Panc1 (cell line): ENCODE measurements at regions not wholly inside any gene's neighbourhood (a gene's known extent, or its start where the extent isn't known, plus 50 kb on each side); places are given as distances from the start of the nearest gene placed in this dataset.

Experiments used
- ATAC-seq: fragments of 200-7000 bp; cut with Tn5 transposase; 2 replicates; pipeline ENCODE4 v1.9.1; 2020; ENCODE audit warnings: mild to moderate bottlenecking, moderate library complexity
- BruUV-seq: library from RNA; stranded (reverse); fragments of 400-500 nt; replicated peaks from 2 replicates; lab custom pipeline; 2021; lab: Mats Ljungman, UMichigan
- CTCF ChIA-PET: fragments of 300-600 bp; sonication (Branson Sonifier 250); formaldehyde crosslinking; loops from one replicate; lab custom pipeline; 2022; ENCODE audit warnings: antibody characterized with exemption; lab: Charles Lee
- POLR2A ChIA-PET: fragments of 300-600 bp; sonication (Branson Sonifier 250); formaldehyde crosslinking; loops from one replicate; lab custom pipeline; 2022; ENCODE audit warnings: antibody characterized with exemption; lab: Charles Lee
- DNase-seq: peaks from one replicate; pipeline ENCODE4 v3.0.0-alpha.2; 2010; ENCODE audit warnings: low read depth, low spot score
- H3K27ac ChIP-seq: 2 replicates; pipeline ENCODE4 v1.5.1; 2011; ENCODE audit warnings: mild to moderate bottlenecking, low read length, inconsistent platforms
- H3K27me3 ChIP-seq: fragments of 200-500 bp; sonication (Bioruptor generic); 2 replicates; pipeline ENCODE4 v1.6.0; 2014; ENCODE audit warnings: low read length, inconsistent platforms; ENCODE audit not compliant: control insufficient read depth, insufficient read depth
- H3K36me3 ChIP-seq: fragments of 200-500 bp; sonication (Bioruptor generic); 2 replicates; pipeline ENCODE4 v1.5.1; 2014; ENCODE audit warnings: inconsistent platforms, mild to moderate bottlenecking, low read length, moderate library complexity; ENCODE audit not compliant: control insufficient read depth, insufficient read depth
- H3K4me1 ChIP-seq: 2 replicates; pipeline ENCODE4 v1.5.1; 2011; ENCODE audit warnings: inconsistent platforms, mild to moderate bottlenecking, low read length, moderate library complexity; ENCODE audit not compliant: control insufficient read depth, insufficient read depth
- H3K4me3 ChIP-seq, 2 experiments: 2 replicates each; pipeline ENCODE4 v1.5.1; 2011 to 2012; ENCODE audit warnings: low read depth in 2 of 2, low read length in 2 of 2, mild to moderate bottlenecking in 2 of 2, inconsistent platforms in 1 of 2, moderate library complexity in 1 of 2
- H3K9me3 ChIP-seq: fragments of 200-500 bp; sonication (Bioruptor generic); 2 replicates; pipeline ENCODE4 v1.5.1; 2014; ENCODE audit warnings: low read depth, mild to moderate bottlenecking, inconsistent platforms, low read length, moderate library complexity; ENCODE audit not compliant: control insufficient read depth, insufficient read depth
- CTCF ChIP-seq: fragments of 450-650 bp; IDR thresholded peaks from 2 replicates; pipeline ENCODE4 v1.5.1; 2017; ENCODE audit warnings: mild to moderate bottlenecking
- POLR2AphosphoS5 ChIP-seq: IDR thresholded peaks from 2 replicates; pipeline ENCODE4 v1.6.1; 2012; ENCODE audit warnings: mild to moderate bottlenecking, low read depth, low read length, moderate library complexity
- REST ChIP-seq, 2 experiments: IDR thresholded peaks; 2 replicates each; pipeline ENCODE4 v1.6.1; 2011 to 2012; ENCODE audit warnings: low read depth in 2 of 2, control low read depth in 1 of 2, low read length in 1 of 2, mild to moderate bottlenecking in 1 of 2, moderate library complexity in 1 of 2; ENCODE audit not compliant: insufficient read depth in 1 of 2
- SIN3A ChIP-seq: IDR thresholded peaks from 2 replicates; pipeline ENCODE4 v1.6.1; 2012; ENCODE audit warnings: low read depth, mild to moderate bottlenecking, low read length, moderate library complexity, borderline replicate concordance; ENCODE audit not compliant: insufficient read depth
- TCF7L2 ChIP-seq: IDR thresholded peaks from 2 replicates; pipeline ENCODE4 v1.6.1; 2011; ENCODE audit warnings: mild to moderate bottlenecking, low read depth, low read length, inconsistent platforms
- in situ Hi-C: cut with HindIII; loops from 2 replicates; pipeline ENCODE4 v1.10.0; 2016; ENCODE audit warnings: low sequenced_read_pairs, low pct_unique_long_range_greater_than_20kb
- intact Hi-C: fragments of 100-400 bp; cut with micrococcal nuclease; formaldehyde crosslinking; loops from one replicate; pipeline ENCODE4 v1.10.0; 2022; ENCODE audit not compliant: unreplicated experiment

- no TSS peak for BruUV-seq
- ATAC-seq: no peak
- H3K27ac ChIP-seq: no peak overlapping the region
- no peaks in the 10 kb centered on the region for H3K36me3 ChIP-seq
- TF ChIP-seq SIN3A (no peak), TCF7L2 (no peak), CTCF (no peak), REST (IDR thresholded peaks at IDR 0.05; ENCODE audit: insufficient read depth in 1 of 2, low read depth in 2 of 2, low read length in 1 of 2) (no peak), POLR2AphosphoS5 (no peak)
- CTCF ChIA-PET: no interaction called here
- POLR2A ChIA-PET: no interaction called here
- DNase-seq: no peak
- no peaks in the 10 kb centered on the region for H3K4me1 ChIP-seq
- in situ Hi-C loops (no loop called here), intact Hi-C loops (no loop called here)
- H3K9me3 ChIP-seq: no peaks in the 10 kb centered on the region
- H3K27me3 ChIP-seq: peaks cover 5% of the 10 kb centered on the region; the same call in 1 of the 2 replicates
- no peak overlapping the region for H3K4me3 ChIP-seq
Measured at GRCh38 chr4:122508083-122508482, 51.6 kb upstream of the IL2 start.
